BE2C (cell line): ENCODE measurements at regions not wholly inside any gene's neighbourhood (a gene's known extent, or its start where the extent isn't known, plus 50 kb on each side); places are given as distances from the start of the nearest gene placed in this dataset.

Experiments
- DNase-seq: peaks from one replicate; pipeline ENCODE4 v3.0.0-alpha.2; 2020
- H3K27me3 ChIP-seq: fragments of 250-450 bp; sonication (Bioruptor Pico); 2 replicates; pipeline ENCODE4 v1.5.1; 2020; ENCODE audit warnings: mild to moderate bottlenecking
- H3K36me3 ChIP-seq: fragments of 250-450 bp; sonication (Bioruptor Pico); 2 replicates; pipeline ENCODE4 v1.5.1; 2020; ENCODE audit warnings: mild to moderate bottlenecking
- H3K4me1 ChIP-seq: fragments of 250-450 bp; sonication (Bioruptor Pico); 2 replicates; pipeline ENCODE4 v1.5.1; 2020
- H3K4me3 ChIP-seq: 2 replicates; pipeline ENCODE4 v1.5.1; 2011; ENCODE audit warnings: low read depth, low read length
- H3K9me3 ChIP-seq: fragments of 250-450 bp; sonication (Bioruptor Pico); 2 replicates; pipeline ENCODE4 v1.5.1; 2020
- TF ChIP-seq, protein P1 (sequence below): IDR thresholded peaks from 2 replicates; pipeline ENCODE4 v1.5.1; 2012; ENCODE audit warnings: mild to moderate bottlenecking, low read depth, low read length

DNA sequence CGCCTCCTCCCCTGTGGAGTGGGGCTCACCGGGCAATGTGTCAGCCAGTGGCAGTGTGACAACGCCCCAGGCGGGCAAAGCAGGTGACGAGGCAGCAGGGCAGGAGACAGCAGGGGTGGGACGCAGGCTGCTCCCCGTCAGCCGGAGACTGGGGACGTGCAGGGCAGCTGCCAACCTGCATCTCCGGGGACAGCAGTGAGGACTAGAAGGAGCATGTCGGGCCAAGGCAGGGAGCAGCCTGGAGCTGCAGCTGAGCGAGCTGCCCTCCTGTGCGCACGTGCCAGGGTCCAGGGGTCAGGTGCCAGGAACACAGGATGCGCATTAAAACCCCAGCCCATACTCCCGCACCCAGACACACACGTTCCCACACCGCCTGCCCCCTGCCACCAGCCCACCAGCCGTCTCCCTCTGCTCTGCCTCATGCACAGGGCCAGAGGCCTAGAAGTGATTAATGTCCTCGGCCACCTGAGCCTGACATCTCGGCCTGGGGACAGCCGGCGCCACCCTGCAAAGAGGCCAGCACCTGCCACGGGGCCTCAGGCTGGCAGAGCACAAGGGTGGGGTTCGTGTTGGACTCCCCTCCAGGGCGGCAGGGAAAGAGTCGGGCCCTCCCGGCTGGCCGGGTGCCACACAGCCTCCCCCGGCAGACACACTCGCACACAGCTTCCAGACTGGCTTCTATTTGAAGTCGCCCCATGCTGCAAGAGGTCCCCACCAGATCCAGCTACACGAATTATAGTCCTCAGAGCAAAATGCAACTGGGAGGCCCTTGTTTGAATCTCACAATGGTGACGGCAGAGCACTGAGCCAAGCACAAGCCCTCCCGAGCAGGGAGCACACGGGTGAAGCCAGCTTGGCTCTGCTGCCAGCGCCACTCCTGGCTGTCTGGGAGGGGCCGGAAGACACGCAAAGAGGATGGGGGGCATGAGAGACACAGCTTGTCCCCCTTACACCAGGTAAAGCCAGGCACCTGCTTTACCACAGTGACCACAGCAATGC lies 90.4 kb downstream of the RBFOX3 start:
- TF ChIP-seq, protein P1, sequence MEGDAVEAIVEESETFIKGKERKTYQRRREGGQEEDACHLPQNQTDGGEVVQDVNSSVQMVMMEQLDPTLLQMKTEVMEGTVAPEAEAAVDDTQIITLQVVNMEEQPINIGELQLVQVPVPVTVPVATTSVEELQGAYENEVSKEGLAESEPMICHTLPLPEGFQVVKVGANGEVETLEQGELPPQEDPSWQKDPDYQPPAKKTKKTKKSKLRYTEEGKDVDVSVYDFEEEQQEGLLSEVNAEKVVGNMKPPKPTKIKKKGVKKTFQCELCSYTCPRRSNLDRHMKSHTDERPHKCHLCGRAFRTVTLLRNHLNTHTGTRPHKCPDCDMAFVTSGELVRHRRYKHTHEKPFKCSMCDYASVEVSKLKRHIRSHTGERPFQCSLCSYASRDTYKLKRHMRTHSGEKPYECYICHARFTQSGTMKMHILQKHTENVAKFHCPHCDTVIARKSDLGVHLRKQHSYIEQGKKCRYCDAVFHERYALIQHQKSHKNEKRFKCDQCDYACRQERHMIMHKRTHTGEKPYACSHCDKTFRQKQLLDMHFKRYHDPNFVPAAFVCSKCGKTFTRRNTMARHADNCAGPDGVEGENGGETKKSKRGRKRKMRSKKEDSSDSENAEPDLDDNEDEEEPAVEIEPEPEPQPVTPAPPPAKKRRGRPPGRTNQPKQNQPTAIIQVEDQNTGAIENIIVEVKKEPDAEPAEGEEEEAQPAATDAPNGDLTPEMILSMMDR: no peak
- peaks cover 85% of the 10 kb centered on the region for H3K27me3 ChIP-seq
- no peaks in the 10 kb centered on the region for H3K4me1 ChIP-seq
- no peak overlapping the region for H3K4me3 ChIP-seq
- no peaks in the 10 kb centered on the region for H3K9me3 ChIP-seq
- H3K36me3 ChIP-seq: no peaks in the 10 kb centered on the region
- DNase-seq: no peak

DNA sequence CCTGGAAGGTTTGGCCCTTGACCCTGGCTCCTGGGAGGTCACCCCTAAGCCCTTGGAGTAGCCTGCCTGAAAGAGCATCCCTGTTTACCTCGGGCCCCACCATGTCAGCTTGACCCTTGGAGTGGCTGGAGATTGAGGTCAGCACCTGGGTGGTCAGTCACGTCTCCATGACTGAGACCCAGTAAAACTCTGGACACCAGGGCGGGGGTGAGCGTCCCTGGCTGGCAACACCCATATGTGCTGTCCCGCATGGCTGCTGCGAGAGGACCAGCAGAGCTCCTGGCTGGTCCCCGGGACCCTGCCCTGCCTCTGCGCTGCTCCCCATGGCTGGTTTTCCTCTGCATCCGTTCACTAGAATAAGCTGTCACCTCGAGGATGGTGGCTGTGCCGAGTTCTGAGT lies 91.2 kb downstream of the RBFOX3 start:
- no peak for DNase-seq
- H3K4me1 ChIP-seq: no peaks in the 10 kb centered on the region
- H3K27me3 ChIP-seq: peaks cover 81% of the 10 kb centered on the region
- H3K4me3 ChIP-seq: no peak overlapping the region
- no peaks in the 10 kb centered on the region for H3K9me3 ChIP-seq
- TF ChIP-seq, protein P1: no peak
- H3K36me3 ChIP-seq: no peaks in the 10 kb centered on the region

DNA sequence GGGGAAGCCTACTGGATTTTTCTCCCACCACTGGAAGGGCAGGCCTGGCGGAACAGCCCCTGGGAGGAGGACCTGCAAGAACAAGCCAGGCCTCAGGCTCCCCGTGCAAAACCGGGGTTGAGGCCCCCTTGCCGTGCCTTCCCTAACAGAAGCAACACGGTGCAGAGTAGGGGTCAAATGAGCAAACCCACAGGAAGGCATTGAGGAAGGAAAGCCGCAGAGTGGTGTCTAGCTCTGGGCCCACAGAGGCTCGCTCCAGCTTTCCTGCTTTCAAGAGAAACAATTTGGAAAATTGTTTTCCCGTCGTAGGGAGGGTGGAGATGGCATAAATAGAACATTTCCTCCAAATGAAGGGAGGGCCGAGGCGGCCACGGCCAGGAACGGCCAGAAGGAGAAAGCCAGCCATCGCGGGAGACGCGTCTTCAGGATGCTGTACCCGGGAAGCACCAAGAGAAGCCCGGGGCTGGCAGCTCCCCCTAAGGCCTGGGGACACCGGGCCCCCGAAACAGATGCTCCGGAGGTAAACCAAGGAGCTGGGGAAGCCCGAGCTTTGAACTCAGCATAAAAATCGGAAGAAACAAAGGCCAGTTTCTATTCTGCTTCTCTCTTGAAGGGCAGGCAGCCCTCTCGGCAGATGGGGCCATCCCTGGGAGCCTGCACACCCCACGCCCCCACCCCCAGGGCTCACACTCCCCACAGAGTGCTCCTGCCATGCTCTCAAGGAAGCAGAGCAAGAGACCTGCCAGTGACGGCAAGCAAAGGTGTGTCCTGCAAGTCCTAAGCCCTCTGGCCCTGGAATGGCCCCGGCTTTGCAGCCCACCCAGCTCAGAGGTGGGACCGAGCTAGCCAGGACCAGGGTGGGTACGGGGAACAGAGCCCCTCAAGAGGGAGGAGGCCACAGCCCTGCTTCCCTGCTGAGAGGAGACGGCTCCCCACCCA lies 92.0 kb downstream of the RBFOX3 start:
- DNase-seq: no peak
- Histone ChIP-seq H3K36me3 (no peaks in the 10 kb centered on the region), H3K4me3 (no peak overlapping the region), H3K27me3 (peaks cover 73% of the 10 kb centered on the region), H3K9me3 (no peaks in the 10 kb centered on the region), H3K4me1 (no peaks in the 10 kb centered on the region)
- TF ChIP-seq, protein P1: no peak

DNA sequence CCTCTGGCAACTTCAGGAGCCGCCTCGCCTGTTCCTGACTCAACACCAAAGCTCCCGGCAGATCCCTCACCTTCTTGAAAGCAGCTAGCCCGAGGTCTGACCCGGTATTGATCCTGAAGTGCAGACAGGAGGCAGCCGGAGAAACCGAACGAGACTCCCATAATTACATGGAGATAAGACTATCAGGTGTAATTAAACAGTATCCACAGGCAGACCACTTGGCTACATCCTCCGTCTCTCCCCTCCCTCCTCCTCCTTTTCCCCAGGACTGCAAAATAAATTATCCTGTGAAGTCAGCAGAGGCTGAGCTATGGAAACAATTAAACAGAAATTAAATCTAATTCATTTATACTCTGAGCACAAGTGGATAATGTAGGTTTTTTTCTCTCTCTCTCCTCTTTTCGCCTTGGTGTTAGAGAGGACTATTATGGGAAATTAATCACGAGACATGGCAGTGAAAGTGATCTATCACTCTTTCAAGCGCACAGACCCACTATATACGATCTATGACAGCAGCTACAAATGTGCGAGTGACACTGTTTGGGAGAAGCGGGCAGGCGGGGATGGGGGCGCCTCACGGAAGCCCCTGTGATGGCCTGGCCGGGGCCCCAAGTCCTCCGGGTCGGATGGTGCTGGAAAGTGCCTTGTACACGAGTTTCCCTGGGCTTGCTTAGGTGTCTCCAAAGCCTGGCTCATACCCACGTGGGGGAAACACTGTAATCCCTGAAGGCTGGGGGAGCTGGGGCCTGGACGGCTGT lies 92.8 kb downstream of the RBFOX3 start:
- H3K27me3 ChIP-seq: peaks cover 65% of the 10 kb centered on the region
- no peaks in the 10 kb centered on the region for H3K4me1 ChIP-seq
- H3K36me3 ChIP-seq: no peaks in the 10 kb centered on the region
- H3K9me3 ChIP-seq: no peaks in the 10 kb centered on the region
- no peak overlapping the region for H3K4me3 ChIP-seq
- no peak for DNase-seq
- TF ChIP-seq, protein P1: no peak

DNA sequence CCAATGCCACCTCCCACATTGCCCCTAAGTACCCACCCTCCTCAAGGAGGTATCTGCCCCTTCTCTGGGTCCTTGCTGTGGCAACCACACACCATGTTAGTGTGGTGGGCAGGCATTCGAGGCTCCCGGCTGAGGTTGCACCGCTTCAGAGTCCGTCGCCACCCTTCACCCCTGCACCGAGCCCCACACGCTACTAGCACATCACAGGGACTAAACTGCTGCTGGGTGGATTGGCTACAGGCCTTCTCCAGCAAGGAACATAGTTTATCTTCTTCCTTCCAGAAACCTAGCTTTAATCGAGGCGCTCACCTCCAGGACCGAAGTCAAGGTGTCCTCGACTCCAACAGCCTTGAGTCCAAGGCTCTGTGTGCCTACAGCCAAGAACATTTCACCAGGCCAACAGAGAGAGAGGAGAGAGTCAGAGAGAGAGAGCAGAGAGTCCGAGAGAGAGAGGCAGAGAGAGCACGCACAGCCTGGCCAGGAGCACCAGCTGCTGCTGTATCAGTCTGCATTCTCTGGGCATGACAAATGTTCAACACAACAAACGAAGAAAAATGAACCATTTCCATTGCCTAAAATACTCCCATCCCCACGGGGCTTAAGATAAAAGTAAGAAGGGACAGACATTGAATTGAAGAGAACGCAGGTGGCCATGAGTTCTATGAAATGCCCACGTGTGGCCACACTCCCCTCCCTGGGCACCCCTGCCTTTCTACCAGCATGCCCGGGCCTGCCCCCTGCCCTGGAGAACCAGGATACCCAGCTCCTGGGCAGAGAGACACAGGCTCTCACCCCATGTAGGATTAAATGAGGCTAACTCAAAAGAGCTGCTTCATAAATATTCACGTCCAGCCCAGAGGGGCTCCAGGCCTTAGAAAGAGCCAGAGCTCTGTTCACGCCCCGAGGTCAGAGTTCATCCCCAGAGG lies 94.9 kb downstream of the RBFOX3 start:
- DNase-seq: no peak
- Histone ChIP-seq H3K36me3 (no peaks in the 10 kb centered on the region), H3K9me3 (no peaks in the 10 kb centered on the region; the same call in 1 of the 2 replicates), H3K4me1 (no peaks in the 10 kb centered on the region), H3K4me3 (no peak overlapping the region), H3K27me3 (peaks cover 46% of the 10 kb centered on the region)
- TF ChIP-seq, protein P1: no peak
